HG02840 (cell line): ENCODE measurements at regions not wholly inside any gene's neighbourhood (a gene's known extent, or its start where the extent isn't known, plus 50 kb on each side); places are given as distances from the start of the nearest gene placed in this dataset.

Experiments
- ATAC-seq: cut with Tn5 transposase; IDR thresholded peaks from one replicate; pipeline ENCODE4 v1.9.1; 2021; ENCODE audit warnings: mild to moderate bottlenecking, moderate library complexity, moderate number of reproducible peaks; ENCODE audit not compliant: unreplicated experiment, low FRiP score

GRCh38 chr4:59823311-59823710 is 1376.8 kb upstream of the ADGRL3 start:
- no peak for ATAC-seq

DNA sequence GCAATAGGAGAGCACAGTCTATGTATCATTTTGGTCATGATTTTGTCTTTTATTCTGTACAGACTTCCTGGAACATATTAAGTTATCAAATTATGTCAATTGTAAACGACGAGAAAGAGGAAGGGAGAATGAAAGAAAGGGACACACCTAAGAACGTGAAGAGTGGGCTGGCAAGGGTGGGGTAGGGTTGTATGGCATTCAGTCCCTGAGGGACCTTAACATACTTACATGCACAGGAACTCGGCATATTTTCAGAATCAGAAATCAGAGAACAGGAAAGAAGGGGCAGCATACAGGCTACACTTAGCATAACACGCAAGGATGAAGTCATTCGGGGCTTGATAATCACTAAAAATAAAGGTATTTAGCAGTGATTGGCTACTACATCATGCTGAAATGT is 1375.0 kb upstream of the ADGRL3 start:
- ATAC-seq = no peak

DNA sequence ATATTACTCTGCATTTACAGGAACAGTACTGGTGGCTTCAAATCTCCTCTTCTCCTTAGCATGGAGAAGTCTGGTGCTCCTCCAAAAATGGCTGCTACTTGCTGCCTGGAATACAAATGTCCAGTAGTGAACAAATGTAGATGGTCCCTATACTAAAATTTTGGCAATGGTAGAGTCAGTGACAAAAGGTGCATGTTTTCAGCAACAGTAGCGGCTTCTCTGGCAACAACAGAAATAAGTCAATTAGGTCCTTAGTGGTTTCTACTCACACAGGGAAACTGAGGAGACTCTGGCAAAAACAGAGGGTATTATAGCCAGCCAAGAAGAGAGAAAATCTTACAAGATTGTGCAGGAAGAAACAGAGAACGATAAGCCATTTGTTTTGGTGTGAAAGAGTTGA is 1368.4 kb upstream of the ADGRL3 start:
- no peak for ATAC-seq

DNA sequence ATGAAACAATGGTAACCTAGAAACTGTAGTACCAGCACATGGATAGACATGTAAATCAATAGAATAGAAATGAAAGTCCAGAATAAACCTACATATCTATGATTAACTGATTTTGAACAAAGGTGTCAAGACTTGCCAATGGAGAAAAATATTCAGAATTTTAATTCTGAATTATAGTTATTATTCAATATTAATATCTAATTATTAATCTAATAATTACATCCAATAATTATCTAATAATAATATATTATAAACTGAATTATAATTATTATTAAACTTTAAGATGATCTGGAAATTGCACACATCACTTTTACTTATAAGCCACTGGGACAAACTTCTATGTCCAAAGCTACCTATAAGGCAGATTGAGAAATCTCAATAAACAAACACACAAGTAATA is 1365.2 kb upstream of the ADGRL3 start:
- no peak for ATAC-seq

DNA sequence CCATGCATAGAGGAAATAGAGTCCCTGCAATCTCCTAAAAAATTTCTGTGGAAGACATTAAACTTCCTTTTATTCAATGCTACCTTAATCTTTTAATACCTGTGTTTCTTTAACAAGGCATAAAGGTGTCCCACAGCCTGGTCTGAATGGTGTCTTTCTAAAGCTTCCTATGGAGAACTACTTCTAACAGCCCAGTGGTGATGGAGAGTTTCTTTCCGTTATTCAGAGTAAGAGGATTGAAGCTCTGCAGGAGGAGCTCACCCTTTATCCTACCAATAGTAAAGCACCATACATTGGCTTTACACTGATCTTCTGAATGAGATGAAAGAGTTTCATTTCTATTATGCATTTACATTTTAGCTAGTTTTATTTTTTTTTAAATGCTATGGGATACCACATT is 1362.4 kb upstream of the ADGRL3 start:
- no peak for ATAC-seq

DNA sequence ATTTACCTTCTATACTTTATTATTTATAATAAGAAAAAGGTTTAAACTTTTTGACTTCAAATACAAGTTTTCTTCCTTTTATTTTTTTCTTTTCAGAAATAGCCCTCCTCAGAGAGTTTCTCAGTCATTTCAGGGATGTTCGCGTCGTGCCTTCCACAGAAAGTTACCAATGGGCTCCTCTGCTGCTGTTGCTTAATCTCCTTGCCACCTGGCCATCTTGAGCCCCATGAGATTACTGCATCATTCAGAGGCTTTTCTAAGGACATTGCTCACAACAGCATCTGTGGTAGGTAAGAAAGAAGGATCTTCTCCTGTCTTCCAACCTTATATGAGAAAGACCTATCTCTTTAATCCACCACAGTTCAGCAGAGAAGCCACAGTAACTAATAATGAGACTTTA is 1361.9 kb upstream of the ADGRL3 start:
- ATAC-seq = no peak

- no peak for ATAC-seq
These were observed 1358.4 kb upstream of the ADGRL3 start for GRCh38 chr4:59841698-59842097.

DNA sequence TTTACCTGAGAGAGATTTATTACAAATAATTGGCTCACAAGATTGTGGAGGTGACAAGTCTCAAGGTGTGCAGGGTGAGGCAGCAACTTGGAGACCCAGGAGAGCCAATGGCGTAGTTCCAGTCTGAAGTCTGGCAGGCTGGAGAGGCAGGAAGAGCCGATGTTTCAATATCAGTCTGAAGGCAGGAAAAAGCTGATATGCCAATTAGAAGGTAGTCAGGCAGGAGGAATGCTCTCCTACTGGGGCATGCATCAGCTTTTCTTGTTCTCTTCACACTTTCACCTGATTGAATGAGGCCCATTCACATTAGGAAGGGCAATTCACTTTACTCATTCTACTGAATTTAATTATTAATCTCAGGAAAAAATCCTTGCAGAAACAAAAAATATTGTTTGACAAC is 1351.7 kb upstream of the ADGRL3 start:
- ATAC-seq = no peak

- no peak for ATAC-seq
These were observed 1344.3 kb upstream of the ADGRL3 start for GRCh38 chr4:59855630-59856352.

DNA sequence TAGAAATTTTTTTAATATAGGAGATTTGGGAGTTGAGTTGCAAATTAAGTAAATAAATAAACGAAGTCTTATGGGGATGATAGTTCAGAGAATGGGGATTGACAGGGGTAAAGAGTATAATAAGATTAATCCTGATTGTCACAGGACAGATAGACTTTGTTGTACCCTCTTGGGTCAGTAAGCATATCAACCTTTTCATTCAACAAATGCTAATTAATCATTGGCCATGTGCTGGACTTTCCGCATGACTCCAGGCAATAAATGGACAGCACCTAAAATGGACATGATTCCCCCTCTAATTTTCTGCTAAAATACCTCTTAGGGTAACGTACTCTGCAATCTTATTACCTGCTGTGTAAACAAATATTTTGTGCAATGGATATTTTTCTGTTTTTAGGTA is 1331.1 kb upstream of the ADGRL3 start:
- ATAC-seq = no peak

- no peak for ATAC-seq
These were observed 1330.6 kb upstream of the ADGRL3 start for GRCh38 chr4:59869559-59869958.

DNA sequence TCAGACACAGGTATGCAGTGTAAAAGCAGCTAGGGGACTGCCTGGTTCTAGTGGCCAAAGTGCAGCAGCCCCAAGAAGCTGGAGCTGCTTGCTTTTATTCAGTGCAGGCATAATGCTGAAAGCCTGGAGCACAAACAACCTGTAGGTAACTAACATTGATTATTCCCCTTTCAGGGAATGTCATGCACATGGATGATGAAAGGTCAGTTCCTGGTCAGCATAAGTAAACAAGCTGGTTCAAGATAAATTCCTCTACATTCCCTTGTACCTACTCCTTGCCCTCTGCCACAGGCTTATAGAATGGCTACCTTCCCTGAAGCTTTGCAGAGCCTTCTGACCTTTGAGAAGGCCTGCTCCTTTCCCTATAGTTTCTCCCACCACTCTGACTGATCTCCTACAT is 1318.5 kb upstream of the ADGRL3 start:
- no peak for ATAC-seq

DNA sequence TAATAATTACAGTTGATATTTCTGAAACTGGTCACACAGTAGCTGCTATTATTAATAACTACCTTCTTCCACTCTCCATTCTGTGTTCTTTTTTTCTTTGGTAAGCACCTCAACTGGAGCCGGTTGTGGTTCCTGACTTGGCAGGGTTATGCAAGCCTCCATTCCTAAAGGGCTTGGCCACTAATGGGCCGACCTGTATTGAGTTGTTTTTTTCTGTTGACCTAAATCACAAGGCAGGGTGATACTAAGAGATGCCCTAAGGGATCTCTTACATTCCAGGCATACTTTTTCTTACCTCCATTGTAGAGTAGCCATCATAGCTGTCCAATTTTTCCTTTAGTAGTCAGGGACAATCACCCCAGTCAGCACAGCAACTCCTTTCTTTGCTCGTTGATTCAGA is 1295.8 kb upstream of the ADGRL3 start:
- no peak for ATAC-seq

DNA sequence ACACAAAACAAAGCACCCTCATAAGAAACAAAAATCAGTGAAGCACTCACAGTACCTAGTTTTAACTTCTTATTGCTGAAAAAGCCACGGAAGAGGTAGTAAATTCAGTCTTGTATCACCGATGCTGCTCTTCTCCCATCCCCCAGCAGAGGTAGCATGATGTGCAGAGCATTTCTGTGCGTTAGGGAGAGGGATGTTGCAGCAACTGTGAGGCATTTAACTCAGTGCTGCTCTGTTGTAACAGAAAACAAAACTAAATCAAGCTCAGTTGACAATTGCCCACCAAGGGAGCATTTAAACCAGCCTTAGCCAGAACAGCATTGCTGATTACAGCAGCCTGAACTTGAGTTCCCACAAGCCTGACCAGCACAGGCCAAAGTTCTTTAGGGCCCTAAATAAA is 1279.7 kb upstream of the ADGRL3 start:
- no peak for ATAC-seq

- no peak for ATAC-seq
These were observed 1274.8 kb upstream of the ADGRL3 start for GRCh38 chr4:59925290-59925689.

DNA sequence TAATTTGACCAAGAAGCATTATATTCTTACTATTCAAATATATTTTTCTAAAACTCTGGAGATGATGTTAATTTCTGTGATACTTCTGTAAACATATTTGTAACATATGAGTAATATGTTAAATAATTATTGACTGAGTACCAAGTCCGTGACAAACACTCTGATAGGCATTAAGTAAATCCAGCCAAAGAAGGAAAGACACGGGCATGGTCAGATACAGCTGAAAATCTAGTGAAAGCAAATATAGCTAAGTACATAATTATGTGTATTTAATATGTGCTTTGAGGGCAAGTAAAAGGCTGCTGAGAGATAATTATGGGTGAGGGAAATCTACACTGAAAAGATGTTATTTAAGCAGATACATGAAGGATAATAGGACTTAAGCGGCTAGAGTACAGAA is 1263.6 kb upstream of the ADGRL3 start:
- no peak for ATAC-seq

DNA sequence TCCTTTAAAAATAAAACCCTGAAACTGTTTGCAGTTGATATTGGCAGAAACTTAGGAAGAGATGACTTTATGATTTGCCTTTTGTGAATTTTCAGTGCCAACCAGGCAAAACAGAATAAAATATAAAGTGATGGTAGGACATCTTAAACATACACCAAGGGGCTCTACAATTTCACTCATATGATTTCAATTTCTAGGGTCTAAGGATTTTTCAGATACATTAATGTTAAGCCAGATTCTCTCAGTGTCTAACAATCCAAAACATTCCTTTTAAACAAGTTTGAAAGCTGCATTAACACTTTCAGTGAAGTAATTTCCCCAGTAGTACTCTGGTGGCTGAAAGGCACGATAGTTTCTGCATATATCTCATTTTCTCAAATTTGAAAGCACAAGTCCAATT is 1262.0 kb upstream of the ADGRL3 start:
- no peak for ATAC-seq

- ATAC-seq = no peak
These were observed 1254.8 kb upstream of the ADGRL3 start for GRCh38 chr4:59945277-59945676.

- ATAC-seq = no peak
These were observed 1254.4 kb upstream of the ADGRL3 start for GRCh38 chr4:59945716-59946115.

DNA sequence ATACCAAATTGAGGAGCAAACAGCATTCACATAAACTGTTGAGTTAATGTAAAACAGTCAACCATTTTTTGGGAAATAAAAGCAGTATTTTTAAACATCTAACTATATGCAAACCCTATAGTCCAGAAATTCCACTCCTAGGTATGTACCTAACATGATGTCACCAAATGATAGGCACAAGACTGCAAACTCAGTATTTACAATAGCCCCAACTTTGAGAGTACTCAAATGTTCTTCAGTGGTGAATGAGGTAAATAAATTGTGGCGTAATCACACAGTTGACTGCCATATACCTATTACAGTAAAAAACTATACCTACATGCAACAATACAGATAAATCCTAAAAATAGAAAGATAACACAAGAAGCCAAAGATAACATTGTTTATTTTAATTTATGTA is 1243.8 kb upstream of the ADGRL3 start:
- ATAC-seq = no peak

DNA sequence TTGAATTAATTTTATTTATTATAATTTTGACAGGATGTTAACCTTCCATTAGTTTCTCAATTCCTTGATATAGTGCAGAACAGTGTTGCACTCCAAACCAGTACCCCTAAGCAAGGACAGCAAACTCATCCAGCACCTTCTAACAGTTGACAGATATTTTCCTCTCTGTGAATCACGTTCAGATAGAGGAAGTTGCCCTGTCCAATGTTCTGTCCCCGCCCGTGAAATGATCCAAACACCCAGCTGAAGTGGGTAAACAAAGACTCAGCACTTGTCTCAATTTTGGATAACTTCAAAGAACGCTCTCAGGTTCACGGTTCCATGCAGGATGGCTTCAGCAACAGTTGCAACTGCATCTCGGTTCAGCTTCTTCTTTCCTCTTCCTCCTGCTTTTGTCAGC is 1240.0 kb upstream of the ADGRL3 start:
- ATAC-seq = no peak

DNA sequence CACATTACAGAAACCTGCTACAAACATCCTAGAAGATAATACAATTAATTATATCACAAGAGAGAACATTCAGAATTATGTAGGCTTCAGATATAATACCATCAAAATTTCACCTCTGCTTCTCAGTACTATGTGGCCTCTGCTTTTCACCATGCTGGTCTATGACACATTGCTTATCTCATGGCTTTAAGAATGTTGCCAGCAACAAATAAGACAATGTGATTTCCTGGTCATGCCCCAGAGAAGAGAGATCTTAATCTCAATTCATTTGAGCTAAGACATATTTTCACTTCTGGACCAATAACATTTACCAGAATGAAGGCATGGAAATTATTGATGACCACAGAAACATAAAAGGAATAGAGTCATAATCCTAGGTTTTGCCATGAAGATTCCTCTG is 1233.4 kb upstream of the ADGRL3 start:
- ATAC-seq = no peak

GRCh38 chr4:59968796-59969195 is 1231.3 kb upstream of the ADGRL3 start:
- ATAC-seq = no peak
